HCT116 (cell line): ENCODE measurements at regions not wholly inside any gene's neighbourhood (a gene's known extent, or its start where the extent isn't known, plus 50 kb on each side); places are given as distances from the start of the nearest gene placed in this dataset.

Experiments
- ATAC-seq: fragments of 200-7000 bp; cut with Tn5 transposase; 2 replicates; pipeline ENCODE4 v1.9.1; 2020; ENCODE audit warnings: mild to moderate bottlenecking, moderate library complexity
- BruUV-seq: library from RNA; stranded (reverse); fragments of 400-500 nt; replicated peaks from 2 replicates; lab custom pipeline; 2021; lab: Mats Ljungman, UMichigan
- CTCF ChIA-PET: fragments of 300-600 bp; sonication (Branson Sonifier 250); formaldehyde crosslinking; loops from one replicate; lab custom pipeline; 2021; ENCODE audit warnings: antibody characterized with exemption; lab: Charles Lee
- POLR2A ChIA-PET: fragments of 300-600, 350-600 bp; sonication (Branson Sonifier 250); formaldehyde crosslinking; loops from one replicate; lab custom pipeline; 2021; ENCODE audit warnings: antibody characterized with exemption; lab: Charles Lee
- RAD21 ChIA-PET, 2 experiments: fragments of 300-600 bp; sonication (Branson Sonifier 250); formaldehyde crosslinking; loops; one replicate each; lab custom pipeline; 2023; ENCODE audit warnings: low total read pairs in 2 of 2; ENCODE audit not compliant: uncharacterized antibody in 2 of 2, unreplicated experiment in 2 of 2, low non-redundant PET in 1 of 2; lab: Charles Lee
- DNase-seq: peaks from one replicate; pipeline ENCODE4 v3.0.0-alpha.2; 2010; ENCODE audit warnings: low read depth, low spot score
- H2AFZ ChIP-seq: fragments of 200-600 bp; shearing (Covaris generic), sonication (generic); 2 replicates; pipeline ENCODE4 v1.6.1; 2017; ENCODE audit warnings: low read depth, mixed run types, mixed read lengths, antibody characterized with exemption, low read length; ENCODE audit not compliant: poor library complexity, severe bottlenecking
- H3K27ac ChIP-seq: 2 replicates; pipeline ENCODE4 v1.5.1; 2012; ENCODE audit warnings: low read depth, low read length
- H3K27me3 ChIP-seq: fragments of 200-600 bp; sonication (generic); 2 replicates; pipeline ENCODE4 v1.6.1; 2016; ENCODE audit warnings: mixed run types, low read length, mixed read lengths; ENCODE audit not compliant: insufficient read depth
- H3K36me3 ChIP-seq, 2 experiments: fragments of 200-500 bp in 1 of 2; fragments of 200-600 bp in 1 of 2; sonication (Bioruptor generic) in 1 of 2; sonication (generic) in 1 of 2; 2 replicates each; pipeline versions ENCODE4 v1.5.1 to v1.6.1; 2014 to 2016; ENCODE audit warnings: low read length in 2 of 2, inconsistent platforms in 1 of 2, mixed read lengths in 1 of 2, mixed run types in 1 of 2; ENCODE audit not compliant: insufficient read depth in 2 of 2, control insufficient read depth in 1 of 2
- H3K4me1 ChIP-seq, 2 experiments: fragments of 200-600 bp in 1 of 2; sonication (generic) in 1 of 2; 2 replicates each; pipeline versions ENCODE4 v1.5.1 to v1.6.1; 2012 to 2017; ENCODE audit warnings: low read length in 2 of 2, inconsistent platforms in 1 of 2, mild to moderate bottlenecking in 1 of 2, mixed read lengths in 1 of 2, mixed run types in 1 of 2, moderate library complexity in 1 of 2; ENCODE audit not compliant: insufficient read depth in 2 of 2, control insufficient read depth in 1 of 2
- H3K4me2 ChIP-seq: fragments of 200-600 bp; sonication (generic); 2 replicates; pipeline ENCODE4 v1.6.1; 2017; ENCODE audit warnings: mixed run types, low read length, mixed read lengths
- H3K4me3 ChIP-seq, 2 experiments: fragments of 200-600 bp in 1 of 2; sonication (generic) in 1 of 2; replicated peaks in 1 of 2; 2 replicates each; pipeline ENCODE4 v1.5.1; 2011 to 2016; ENCODE audit warnings: low read length in 2 of 2, control low read depth in 1 of 2, low read depth in 1 of 2, mild to moderate bottlenecking in 1 of 2, mixed read lengths in 1 of 2, mixed run types in 1 of 2
- H3K79me2 ChIP-seq: fragments of 200-600 bp; sonication (generic); 2 replicates; pipeline ENCODE4 v1.6.1; 2017; ENCODE audit warnings: mild to moderate bottlenecking, mixed run types, low read length, moderate library complexity, mixed read lengths; ENCODE audit not compliant: insufficient read depth
- H3K9ac ChIP-seq: fragments of 200-600 bp; sonication (generic); 2 replicates; pipeline ENCODE4 v1.6.1; 2016; ENCODE audit warnings: low read length, mixed read lengths
- H3K9me2 ChIP-seq: fragments of 200-600 bp; sonication (generic), shearing (Covaris generic); 2 replicates; pipeline ENCODE4 v1.6.1; 2017; ENCODE audit warnings: mixed run types, mild to moderate bottlenecking, moderate library complexity; ENCODE audit not compliant: insufficient read depth
- H3K9me3 ChIP-seq, 2 experiments: fragments of 200-500 bp in 1 of 2; fragments of 200-600 bp in 1 of 2; sonication (Bioruptor generic) in 1 of 2; sonication (generic) in 1 of 2; 2 replicates each; pipeline ENCODE4 v1.6.1; 2014 to 2017; ENCODE audit warnings: low read length in 2 of 2, mixed read lengths in 2 of 2, inconsistent platforms in 1 of 2, low read depth in 1 of 2, mild to moderate bottlenecking in 1 of 2, mixed run types in 1 of 2, moderate library complexity in 1 of 2; ENCODE audit not compliant: control insufficient read depth in 1 of 2, insufficient read depth in 1 of 2
- H4K20me1 ChIP-seq: fragments of 200-600 bp; sonication (generic), shearing (Covaris generic); 2 replicates; pipeline ENCODE4 v1.6.1; 2017; ENCODE audit warnings: mixed run types, mild to moderate bottlenecking, moderate library complexity; ENCODE audit not compliant: insufficient read depth
- CBX3 ChIP-seq: IDR thresholded peaks from 2 replicates; pipeline ENCODE4 v1.6.1; 2012; ENCODE audit warnings: low read depth
- CEBPB ChIP-seq: IDR thresholded peaks from 2 replicates; pipeline ENCODE4 v1.6.1; 2012; ENCODE audit warnings: low read depth
- EGR1 ChIP-seq: IDR thresholded peaks from 2 replicates; pipeline ENCODE4 v1.6.1; 2012; ENCODE audit warnings: low read depth
- ELF1 ChIP-seq: IDR thresholded peaks from 2 replicates; pipeline ENCODE4 v1.6.1; 2012; ENCODE audit warnings: low read depth, borderline replicate concordance
- FOSL1 ChIP-seq: IDR thresholded peaks from 2 replicates; pipeline ENCODE4 v1.6.1; 2012; ENCODE audit warnings: low read depth
- JUND ChIP-seq: IDR thresholded peaks from 2 replicates; pipeline ENCODE4 v1.6.1; 2012
- SP1 ChIP-seq: IDR thresholded peaks from 2 replicates; pipeline ENCODE4 v1.6.1; 2012; ENCODE audit warnings: low read depth
- SRF ChIP-seq: IDR thresholded peaks from 2 replicates; pipeline ENCODE4 v1.6.1; 2012; ENCODE audit warnings: low read depth
- TCF7L2 ChIP-seq: IDR thresholded peaks from 2 replicates; pipeline ENCODE4 v1.7.0; 2011; ENCODE audit warnings: borderline replicate concordance, inconsistent platforms; ENCODE audit not compliant: insufficient read depth, insufficient read length; ENCODE audit errors: extremely low read depth
- YY1 ChIP-seq: IDR thresholded peaks from 2 replicates; pipeline ENCODE4 v1.6.1; 2011; ENCODE audit warnings: low read length, low read depth, moderate library complexity, mild to moderate bottlenecking; ENCODE audit not compliant: insufficient replicate concordance; ENCODE audit errors: extremely low read depth
- ZNF274 ChIP-seq: fragments of 200-500 bp; sonication (Bioruptor generic); IDR thresholded peaks from 2 replicates; pipeline ENCODE4 v1.6.1; 2014; ENCODE audit warnings: mild to moderate bottlenecking, low read depth, low read length, inconsistent platforms
- intact Hi-C: fragments of 100-400 bp; cut with micrococcal nuclease; formaldehyde crosslinking; loops from 2 replicates; pipeline ENCODE4 v1.10.0; 2022
- TF ChIP-seq, protein P1 (sequence below): IDR thresholded peaks from 2 replicates; pipeline ENCODE4 v1.6.1; 2012
- TF ChIP-seq, protein P2 (sequence below), 3 experiments: fragments of 200-600 bp in 1 of 3; sonication (generic) in 1 of 3; IDR thresholded peaks in 2 of 3; conservative IDR thresholded peaks in 1 of 3; 2 replicates each; pipeline ENCODE4 v1.5.1; 2012 to 2017; ENCODE audit warnings: low read depth in 2 of 3, low read length in 2 of 3, antibody characterized with exemption in 1 of 3, borderline replicate concordance in 1 of 3, control low read depth in 1 of 3, mild to moderate bottlenecking in 1 of 3, mixed read lengths in 1 of 3, mixed run types in 1 of 3, moderate library complexity in 1 of 3; ENCODE audit not compliant: insufficient read depth in 1 of 3
- TF ChIP-seq, protein P3 (sequence below): IDR thresholded peaks from 2 replicates; pipeline ENCODE4 v1.6.1; 2011; ENCODE audit warnings: mild to moderate bottlenecking, low read length, moderate library complexity; ENCODE audit not compliant: insufficient replicate concordance; ENCODE audit errors: extremely low read depth
- TF ChIP-seq, protein P4 (sequence below): IDR thresholded peaks from 2 replicates; pipeline ENCODE4 v1.6.1; 2012; ENCODE audit warnings: low read depth
- TF ChIP-seq, protein P5 (sequence below): IDR thresholded peaks from 2 replicates; pipeline ENCODE4 v1.6.1; 2012

DNA sequence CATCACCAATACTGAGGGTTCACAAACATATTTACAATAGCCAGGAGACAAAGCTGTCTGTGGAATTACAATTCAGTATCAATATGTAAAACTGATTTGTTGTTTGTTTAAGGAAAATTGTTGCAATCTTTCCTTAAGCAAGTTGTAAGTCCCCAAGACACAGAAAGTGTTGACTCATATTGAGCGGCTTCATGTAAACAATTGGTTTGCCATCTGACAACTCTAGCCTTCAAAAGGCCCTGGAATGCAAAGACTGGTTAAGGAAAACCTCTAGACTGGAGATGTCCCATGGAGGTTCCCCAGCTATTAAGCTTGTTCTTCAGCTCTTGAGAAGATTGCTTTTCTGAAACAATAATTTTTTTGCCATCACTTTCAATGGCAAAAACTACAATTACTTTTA, 283.7 kb upstream of the PROK2 start:
- ChIA-PET CTCF (no interaction called here), POLR2A (no interaction called here), RAD21 (no interaction called here)
- Histone ChIP-seq H2AFZ (no peak overlapping the region), H3K27me3 (peaks cover 5% of the 10 kb centered on the region; the same call in 1 of the 2 replicates), H3K9me3 (no peaks in the 10 kb centered on the region), H3K9ac (no peak overlapping the region), H3K27ac (no peak overlapping the region), H3K79me2 (no peaks in the 10 kb centered on the region), H3K4me3 (no peak overlapping the region), H3K4me2 (no peak overlapping the region), H3K36me3 (no peaks in the 10 kb centered on the region), H3K4me1 (no peaks in the 10 kb centered on the region), H4K20me1 (no peaks in the 10 kb centered on the region), H3K9me2 (no peaks in the 10 kb centered on the region)
- BruUV-seq = no TSS peak
- no peak for DNase-seq
- intact Hi-C loops = no loop called here
- ATAC-seq = no peak
- TF ChIP-seq TCF7L2 (no peak), SRF (no peak), SP1 (no peak), EGR1 (no peak), ELF1 (no peak), CEBPB (no peak), JUND (no peak), ZNF274 (no peak), YY1 (no peak), CBX3 (no peak), FOSL1 (no peak)
- TF ChIP-seq, protein P1, sequence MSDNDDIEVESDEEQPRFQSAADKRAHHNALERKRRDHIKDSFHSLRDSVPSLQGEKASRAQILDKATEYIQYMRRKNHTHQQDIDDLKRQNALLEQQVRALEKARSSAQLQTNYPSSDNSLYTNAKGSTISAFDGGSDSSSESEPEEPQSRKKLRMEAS = no peak
- TF ChIP-seq, protein P2, sequence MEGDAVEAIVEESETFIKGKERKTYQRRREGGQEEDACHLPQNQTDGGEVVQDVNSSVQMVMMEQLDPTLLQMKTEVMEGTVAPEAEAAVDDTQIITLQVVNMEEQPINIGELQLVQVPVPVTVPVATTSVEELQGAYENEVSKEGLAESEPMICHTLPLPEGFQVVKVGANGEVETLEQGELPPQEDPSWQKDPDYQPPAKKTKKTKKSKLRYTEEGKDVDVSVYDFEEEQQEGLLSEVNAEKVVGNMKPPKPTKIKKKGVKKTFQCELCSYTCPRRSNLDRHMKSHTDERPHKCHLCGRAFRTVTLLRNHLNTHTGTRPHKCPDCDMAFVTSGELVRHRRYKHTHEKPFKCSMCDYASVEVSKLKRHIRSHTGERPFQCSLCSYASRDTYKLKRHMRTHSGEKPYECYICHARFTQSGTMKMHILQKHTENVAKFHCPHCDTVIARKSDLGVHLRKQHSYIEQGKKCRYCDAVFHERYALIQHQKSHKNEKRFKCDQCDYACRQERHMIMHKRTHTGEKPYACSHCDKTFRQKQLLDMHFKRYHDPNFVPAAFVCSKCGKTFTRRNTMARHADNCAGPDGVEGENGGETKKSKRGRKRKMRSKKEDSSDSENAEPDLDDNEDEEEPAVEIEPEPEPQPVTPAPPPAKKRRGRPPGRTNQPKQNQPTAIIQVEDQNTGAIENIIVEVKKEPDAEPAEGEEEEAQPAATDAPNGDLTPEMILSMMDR (IDR thresholded peaks at IDR 0.05 in 2 of 3, conservative IDR thresholded peaks at IDR 0.05 in 1 of 3; ENCODE audit: borderline replicate concordance in 1 of 3, insufficient read depth in 1 of 3, low read depth in 2 of 3, low read length in 2 of 3) = no peak
- TF ChIP-seq, protein P3, sequence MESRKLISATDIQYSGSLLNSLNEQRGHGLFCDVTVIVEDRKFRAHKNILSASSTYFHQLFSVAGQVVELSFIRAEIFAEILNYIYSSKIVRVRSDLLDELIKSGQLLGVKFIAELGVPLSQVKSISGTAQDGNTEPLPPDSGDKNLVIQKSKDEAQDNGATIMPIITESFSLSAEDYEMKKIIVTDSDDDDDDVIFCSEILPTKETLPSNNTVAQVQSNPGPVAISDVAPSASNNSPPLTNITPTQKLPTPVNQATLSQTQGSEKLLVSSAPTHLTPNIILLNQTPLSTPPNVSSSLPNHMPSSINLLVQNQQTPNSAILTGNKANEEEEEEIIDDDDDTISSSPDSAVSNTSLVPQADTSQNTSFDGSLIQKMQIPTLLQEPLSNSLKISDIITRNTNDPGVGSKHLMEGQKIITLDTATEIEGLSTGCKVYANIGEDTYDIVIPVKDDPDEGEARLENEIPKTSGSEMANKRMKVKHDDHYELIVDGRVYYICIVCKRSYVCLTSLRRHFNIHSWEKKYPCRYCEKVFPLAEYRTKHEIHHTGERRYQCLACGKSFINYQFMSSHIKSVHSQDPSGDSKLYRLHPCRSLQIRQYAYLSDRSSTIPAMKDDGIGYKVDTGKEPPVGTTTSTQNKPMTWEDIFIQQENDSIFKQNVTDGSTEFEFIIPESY = no peak
- TF ChIP-seq, protein P4, sequence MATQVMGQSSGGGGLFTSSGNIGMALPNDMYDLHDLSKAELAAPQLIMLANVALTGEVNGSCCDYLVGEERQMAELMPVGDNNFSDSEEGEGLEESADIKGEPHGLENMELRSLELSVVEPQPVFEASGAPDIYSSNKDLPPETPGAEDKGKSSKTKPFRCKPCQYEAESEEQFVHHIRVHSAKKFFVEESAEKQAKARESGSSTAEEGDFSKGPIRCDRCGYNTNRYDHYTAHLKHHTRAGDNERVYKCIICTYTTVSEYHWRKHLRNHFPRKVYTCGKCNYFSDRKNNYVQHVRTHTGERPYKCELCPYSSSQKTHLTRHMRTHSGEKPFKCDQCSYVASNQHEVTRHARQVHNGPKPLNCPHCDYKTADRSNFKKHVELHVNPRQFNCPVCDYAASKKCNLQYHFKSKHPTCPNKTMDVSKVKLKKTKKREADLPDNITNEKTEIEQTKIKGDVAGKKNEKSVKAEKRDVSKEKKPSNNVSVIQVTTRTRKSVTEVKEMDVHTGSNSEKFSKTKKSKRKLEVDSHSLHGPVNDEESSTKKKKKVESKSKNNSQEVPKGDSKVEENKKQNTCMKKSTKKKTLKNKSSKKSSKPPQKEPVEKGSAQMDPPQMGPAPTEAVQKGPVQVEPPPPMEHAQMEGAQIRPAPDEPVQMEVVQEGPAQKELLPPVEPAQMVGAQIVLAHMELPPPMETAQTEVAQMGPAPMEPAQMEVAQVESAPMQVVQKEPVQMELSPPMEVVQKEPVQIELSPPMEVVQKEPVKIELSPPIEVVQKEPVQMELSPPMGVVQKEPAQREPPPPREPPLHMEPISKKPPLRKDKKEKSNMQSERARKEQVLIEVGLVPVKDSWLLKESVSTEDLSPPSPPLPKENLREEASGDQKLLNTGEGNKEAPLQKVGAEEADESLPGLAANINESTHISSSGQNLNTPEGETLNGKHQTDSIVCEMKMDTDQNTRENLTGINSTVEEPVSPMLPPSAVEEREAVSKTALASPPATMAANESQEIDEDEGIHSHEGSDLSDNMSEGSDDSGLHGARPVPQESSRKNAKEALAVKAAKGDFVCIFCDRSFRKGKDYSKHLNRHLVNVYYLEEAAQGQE = no peak
- TF ChIP-seq, protein P5, sequence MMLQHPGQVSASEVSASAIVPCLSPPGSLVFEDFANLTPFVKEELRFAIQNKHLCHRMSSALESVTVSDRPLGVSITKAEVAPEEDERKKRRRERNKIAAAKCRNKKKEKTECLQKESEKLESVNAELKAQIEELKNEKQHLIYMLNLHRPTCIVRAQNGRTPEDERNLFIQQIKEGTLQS = no peak
